ENCODE measurements at regions not wholly inside any gene's neighbourhood (a gene's known extent, or its start where the extent isn't known, plus 50 kb on each side); places are given as distances from the start of the nearest gene placed in this dataset.

GRCh38 chr11:19349340-19350025 is 108.7 kb upstream of the E2F8 start:
- Histone ChIP-seq H3K36me3 (replicated peaks in 1 of 2; ENCODE audit: insufficient read depth in 1 of 2, low read depth in 2 of 2) (no peaks in the 10 kb centered on the region), H3K9me3 (no peaks in the 10 kb centered on the region), H3K27me3 (peaks cover 0 to 11% of the 10 kb centered on the region in 2 donors), H3K27ac (no peak overlapping the region), H3K4me1 (peaks cover 23% of the 10 kb centered on the region), H3K4me3 (no peak overlapping the region)
- ATAC-seq (no peak), DNase-seq (no peak)
- no peak for TF ChIP-seq POLR2A (IDR thresholded peaks at IDR 0.05)
- TF ChIP-seq CTCF (IDR thresholded peaks at IDR 0.05): no peak
- WGBS, 2 donors: 57 to 65% methylated on average over 16 to 17 of the region's 17 CpGs
- intact Hi-C loops (cut with DNase I): no loop called here

GRCh38 chr11:19347911-19348310 is 107.2 kb upstream of the E2F8 start:
- no peak for TF ChIP-seq POLR2A (IDR thresholded peaks at IDR 0.05)
- ATAC-seq (no peak), DNase-seq (no peak)
- 67 to 78% methylated on average over 4 to 7 of the region's 7 CpGs for WGBS, 2 donors
- Histone ChIP-seq H3K4me1 (peaks cover 23% of the 10 kb centered on the region), H3K27me3 (peaks cover 0 to 11% of the 10 kb centered on the region in 2 donors), H3K36me3 (replicated peaks in 1 of 2; ENCODE audit: insufficient read depth in 1 of 2, low read depth in 2 of 2) (no peaks in the 10 kb centered on the region), H3K9me3 (no peaks in the 10 kb centered on the region), H3K4me3 (no peak overlapping the region), H3K27ac (no peak overlapping the region)
- intact Hi-C loops (cut with DNase I): no loop called here

- TF ChIP-seq CTCF (IDR thresholded peaks at IDR 0.05) (no peak), POLR2A (IDR thresholded peaks at IDR 0.05) (no peak)
- intact Hi-C loops (cut with DNase I): no loop called here
- 4 to 5% methylated on average over 29 to 54 of the region's 54 CpGs for WGBS, 2 donors
- Histone ChIP-seq H3K4me3 (no peak overlapping the region), H3K36me3 (replicated peaks in 1 of 2; ENCODE audit: insufficient read depth in 1 of 2, low read depth in 2 of 2) (no peaks in the 10 kb centered on the region), H3K27me3 (peaks cover 0 to 11% of the 10 kb centered on the region in 2 donors), H3K27ac (no peak overlapping the region), H3K9me3 (no peaks in the 10 kb centered on the region), H3K4me1 (peaks cover 19% of the 10 kb centered on the region)
- peak; percentile 39 for ATAC-seq
- DNase-seq: peak in 3 of 4 donors; percentile 15 to 34 (median 21)
Observed at GRCh38 chr11:19345848-19346681, 105.3 kb upstream of the E2F8 start.

GRCh38 chr11:19345519-19345847 is 104.7 kb upstream of the E2F8 start:
- TF ChIP-seq CTCF (IDR thresholded peaks at IDR 0.05) (no peak), POLR2A (IDR thresholded peaks at IDR 0.05) (no peak)
- intact Hi-C loops (cut with DNase I): no loop called here
- 1 to 3% methylated on average over 6 to 30 of the region's 30 CpGs for WGBS, 2 donors
- Histone ChIP-seq H3K27ac (no peak overlapping the region), H3K4me1 (peaks cover 19% of the 10 kb centered on the region), H3K9me3 (no peaks in the 10 kb centered on the region), H3K27me3 (peaks cover 0 to 11% of the 10 kb centered on the region in 2 donors), H3K4me3 (no peak overlapping the region), H3K36me3 (replicated peaks in 1 of 2; ENCODE audit: insufficient read depth in 1 of 2, low read depth in 2 of 2) (no peaks in the 10 kb centered on the region)
- no peak for DNase-seq
- peak; percentile 36 for ATAC-seq

- Histone ChIP-seq H3K36me3 (replicated peaks in 1 of 2; ENCODE audit: insufficient read depth in 1 of 2, low read depth in 2 of 2) (no peaks in the 10 kb centered on the region), H3K4me1 (peaks cover 19% of the 10 kb centered on the region), H3K9me3 (no peaks in the 10 kb centered on the region), H3K4me3 (no peak overlapping the region), H3K27ac (no peak overlapping the region), H3K27me3 (peaks cover 0 to 11% of the 10 kb centered on the region in 2 donors)
- DNase-seq (peak; percentile 26 to 49 (median 48)), ATAC-seq (peak; percentile 46)
- intact Hi-C loops (cut with DNase I): no loop called here
- TF ChIP-seq CTCF (IDR thresholded peaks at IDR 0.05): no peak
- 6 to 8% methylated on average over 32 to 44 of the region's 44 CpGs for WGBS, 2 donors
Observed at GRCh38 chr11:19344661-19345518, 104.1 kb upstream of the E2F8 start.
